Fibroblast of villous mesenchyme (primary cell): ENCODE measurements at regions not wholly inside any gene's neighbourhood (a gene's known extent, or its start where the extent isn't known, plus 50 kb on each side); places are given as distances from the start of the nearest gene placed in this dataset.
A peak's percentile ranks its signal among the peaks of the same experiment; 100 is the strongest.

Source experiments
- DNase-seq: peaks from one replicate; pipeline ENCODE4 v3.0.0-alpha.2; 2010; ENCODE audit warnings: low read depth
- H3K4me3 ChIP-seq: 2 replicates; pipeline ENCODE4 v1.5.1; 2011; ENCODE audit warnings: low read depth, mild to moderate bottlenecking, low read length
- CTCF ChIP-seq: IDR thresholded peaks from 2 replicates; pipeline ENCODE4 v1.5.1; 2012; ENCODE audit warnings: low read depth, mild to moderate bottlenecking, low read length; ENCODE audit not compliant: insufficient read depth

DNA sequence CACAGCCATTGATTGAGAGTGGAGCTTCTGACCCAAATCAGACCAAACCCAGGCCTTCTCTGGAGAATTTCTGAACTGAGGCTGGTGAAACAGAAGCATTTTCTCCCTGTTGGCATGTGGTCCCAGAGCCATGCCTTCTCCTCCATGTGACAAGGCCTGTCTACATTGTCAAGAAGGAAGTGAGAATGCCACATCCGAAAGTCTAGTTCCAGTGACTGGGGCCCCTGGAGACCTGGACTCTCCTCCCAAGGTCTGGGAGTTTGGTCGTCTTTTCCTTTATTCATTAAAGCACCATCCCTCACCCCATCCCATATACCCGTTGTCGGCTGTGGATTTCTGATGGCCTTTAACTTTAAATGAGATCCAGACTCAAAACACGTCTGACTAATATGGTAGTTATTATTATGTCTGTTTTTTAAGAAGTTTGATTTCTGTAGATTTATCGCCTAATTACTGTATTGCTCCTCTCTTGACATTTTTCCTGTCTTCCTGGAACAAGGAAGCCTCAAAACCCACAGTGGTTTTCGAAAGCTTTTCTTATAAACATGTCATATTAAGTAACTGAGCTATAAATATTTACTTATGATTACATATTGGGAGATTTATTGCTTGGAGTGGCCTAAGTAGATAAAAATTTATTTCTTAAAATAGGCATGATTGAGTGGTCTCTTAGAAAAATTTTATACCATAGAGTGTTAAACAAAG is 128.3 kb upstream of the FRY start:
- TF ChIP-seq CTCF: no peak
- DNase-seq: peak; percentile 70
- H3K4me3 ChIP-seq: no peak overlapping the region

DNA sequence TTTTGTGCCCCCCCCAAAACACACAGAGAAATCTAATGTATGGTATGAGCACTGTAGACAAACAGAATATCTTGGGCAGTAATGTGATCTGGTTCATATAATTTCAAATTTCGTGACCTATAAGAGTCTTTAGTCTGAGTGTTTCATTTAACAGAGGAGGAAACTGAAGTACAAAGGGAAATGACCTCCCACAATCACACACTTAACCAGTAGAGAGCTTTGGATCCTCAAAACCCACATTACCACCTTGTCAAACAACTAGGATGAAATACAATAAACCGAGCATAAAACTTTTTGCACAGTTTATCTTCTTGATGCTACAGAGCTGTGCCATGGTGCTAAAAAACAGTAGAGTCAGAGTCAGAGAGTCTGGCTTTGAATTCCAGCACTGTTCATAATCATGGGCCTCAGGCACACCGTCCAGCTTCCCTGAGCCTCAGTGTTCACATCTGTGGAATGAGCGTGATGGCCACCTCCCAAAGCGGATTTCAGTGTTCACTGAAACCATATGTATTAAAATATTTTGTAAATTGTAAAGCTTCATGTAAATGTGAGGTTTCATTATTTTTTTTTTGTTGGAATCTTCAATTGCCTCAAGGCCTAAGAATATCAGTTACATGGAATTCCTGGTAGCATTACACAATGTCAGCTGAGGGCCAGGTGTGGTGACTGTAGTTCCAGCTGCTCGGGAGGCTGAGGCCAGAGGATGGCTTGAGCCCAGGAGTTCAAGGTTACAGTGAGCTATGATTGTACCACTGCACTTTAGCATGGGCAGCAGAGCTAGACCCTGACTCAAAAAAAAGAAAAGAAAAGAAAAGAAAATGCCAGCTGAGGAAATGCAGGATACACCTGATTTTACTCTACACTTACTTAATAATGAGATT is 126.4 kb upstream of the FRY start:
- no peak for DNase-seq
- no peak overlapping the region for H3K4me3 ChIP-seq
- no peak for TF ChIP-seq CTCF

DNA sequence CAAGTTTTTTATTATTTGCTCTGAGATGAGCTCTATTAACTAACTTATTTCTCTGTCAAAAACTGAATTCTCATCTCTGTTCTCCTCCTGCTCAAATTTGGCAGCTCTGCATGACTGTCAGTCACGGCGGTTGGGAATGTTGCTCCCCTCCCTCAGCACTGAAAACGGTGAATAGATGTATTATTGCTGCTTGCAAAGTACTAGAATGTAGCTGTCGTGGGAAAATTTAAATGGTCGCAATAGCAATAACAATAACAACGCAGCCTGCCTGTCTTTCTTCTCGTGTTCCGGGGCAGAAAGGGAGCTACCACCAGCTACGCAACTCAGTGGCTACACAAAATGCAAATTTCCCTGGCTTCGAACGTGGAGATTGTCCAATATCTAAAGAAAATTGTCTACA is 125.6 kb upstream of the FRY start:
- no peak overlapping the region for H3K4me3 ChIP-seq
- no peak for TF ChIP-seq CTCF
- no peak for DNase-seq

- DNase-seq: peak; percentile 31
- no peak for TF ChIP-seq CTCF
- H3K4me3 ChIP-seq: no peak overlapping the region
Measured at GRCh38 chr13:31908696-31909411, 122.7 kb upstream of the FRY start.

GRCh38 chr13:31909864-31910551 is 121.6 kb upstream of the FRY start:
- peak; percentile 76 for DNase-seq
- H3K4me3 ChIP-seq: no peak overlapping the region
- TF ChIP-seq CTCF: peak; percentile 83

- DNase-seq: no peak
- no peak for TF ChIP-seq CTCF
- no peak overlapping the region for H3K4me3 ChIP-seq
Measured at GRCh38 chr13:31910633-31911032, 120.9 kb upstream of the FRY start.
